ENCODE measurements at regions not wholly inside any gene's neighbourhood (a gene's known extent, or its start where the extent isn't known, plus 50 kb on each side); places are given as distances from the start of the nearest gene placed in this dataset.

DNA sequence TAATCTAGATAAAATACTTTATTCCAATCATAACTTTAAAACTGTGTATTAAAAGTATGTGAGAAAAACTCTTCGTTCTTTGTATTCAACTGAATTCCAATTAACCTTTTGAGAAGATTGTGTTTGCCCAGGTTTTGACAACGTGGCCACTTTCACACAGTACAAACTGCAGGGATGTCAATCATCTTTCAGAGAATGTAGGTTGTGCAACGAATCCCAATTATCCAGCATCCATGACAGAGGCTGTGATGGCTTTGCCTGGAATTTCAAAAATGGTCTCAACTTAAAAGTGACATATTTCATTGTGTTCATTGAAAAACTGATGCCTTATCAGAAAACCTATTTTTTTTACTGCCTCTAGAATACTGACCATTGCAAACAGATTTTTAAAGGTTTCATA is 615.1 kb upstream of the KCNMB2 start:
- no peak overlapping the region for H2AK5ac ChIP-seq (ENCODE audit: low read depth, low read length)
- no peak overlapping the region for H4K91ac ChIP-seq (replicated peaks; ENCODE audit: insufficient read length, low read length)
- no peak overlapping the region for H3K23ac ChIP-seq (ENCODE audit: insufficient read length)
- H3K4me1 ChIP-seq (replicated peaks in 1 of 4; ENCODE audit: control insufficient read depth in 3 of 4, insufficient read depth in 4 of 4, low read length in 3 of 4), result no peaks in the 10 kb centered on the region
- FAIRE-seq, result no peak
- H4K20me1 ChIP-seq (replicated peaks in 1 of 2; ENCODE audit: control insufficient read depth in 1 of 2, insufficient read depth in 2 of 2, low read length in 2 of 2), result no peaks in the 10 kb centered on the region
- no peak overlapping the region for H4K8ac ChIP-seq (ENCODE audit: extremely low read depth, insufficient read depth, low read length)
- H3K4me3 ChIP-seq (ENCODE audit: extremely low read depth in 1 of 4, insufficient read depth in 2 of 4, low read depth in 3 of 4, low read length in 4 of 4), result no peak overlapping the region
- CTCF ChIA-PET (ENCODE audit: partially characterized antibody), result no interaction called here
- no peak overlapping the region for H3K4me2 ChIP-seq (ENCODE audit: insufficient read depth in 1 of 2, low read depth in 2 of 2, low read length in 2 of 2)
- 91% methylated on average over 3 of the region's 3 CpGs; no CpG with 5 or more reads in 1 of the 2 experiments for WGBS, 2 experiments (ENCODE audit: extremely low coverage in 1 of 2, insufficient coverage in 1 of 2, insufficient read length in 1 of 2, insufficient replicate concordance in 2 of 2, low coverage in 1 of 2, low lambda C conversion rate in 2 of 2, missing lambda C conversion rate in 1 of 2)
- no peak overlapping the region for H2BK12ac ChIP-seq (ENCODE audit: low read depth, low read length)
- H2BK20ac ChIP-seq (ENCODE audit: low read length), result no peak overlapping the region
- no peak overlapping the region for H2BK15ac ChIP-seq (ENCODE audit: low read length)
- no peaks in the 10 kb centered on the region for H3K79me1 ChIP-seq (ENCODE audit: low read depth, low read length)
- H3K79me2 ChIP-seq (ENCODE audit: control insufficient read depth in 1 of 2, insufficient read depth in 2 of 2, low read length in 2 of 2), result no peaks in the 10 kb centered on the region
- DNase-seq (ENCODE audit: low read depth in 1 of 2, low spot score in 2 of 2), result no peak
- H3K14ac ChIP-seq (ENCODE audit: insufficient read length), result no peak overlapping the region
- H3K9ac ChIP-seq (replicated peaks in 1 of 4; ENCODE audit: extremely low read depth in 1 of 4, low read depth in 3 of 4, low read length in 3 of 4), result no peak overlapping the region
- H2BK120ac ChIP-seq (replicated peaks; ENCODE audit: low read depth, low read length), result no peak overlapping the region
- H3K9me3 ChIP-seq (ENCODE audit: insufficient read depth in 2 of 2, low read depth in 1 of 2, low read length in 1 of 2), result no peaks in the 10 kb centered on the region
- no peak overlapping the region for H3K56ac ChIP-seq (replicated peaks; ENCODE audit: insufficient read length, low read depth, low read length)
- no peak overlapping the region for H4K5ac ChIP-seq (ENCODE audit: insufficient read length, low read depth, low read length)
- no peaks in the 10 kb centered on the region for H3K23me2 ChIP-seq (ENCODE audit: low read depth, low read length)
- no peaks in the 10 kb centered on the region for H3K27me3 ChIP-seq (replicated peaks in 1 of 4; ENCODE audit: control insufficient read depth in 3 of 4, extremely low read depth in 1 of 4, insufficient read depth in 3 of 4, low read length in 3 of 4)
- H3K36me3 ChIP-seq (ENCODE audit: control insufficient read depth in 2 of 4, insufficient read depth in 4 of 4, low read length in 3 of 4), result no peaks in the 10 kb centered on the region
- H2AFZ ChIP-seq (ENCODE audit: low read length), result no peak overlapping the region
- POLR2A ChIA-PET (ENCODE audit: partially characterized antibody), result no interaction called here
- H3K4ac ChIP-seq (replicated peaks; ENCODE audit: insufficient read length, low read depth, low read length), result no peak overlapping the region
- H3K27ac ChIP-seq (ENCODE audit: low read depth, low read length), result no peak overlapping the region
- H3K18ac ChIP-seq (ENCODE audit: extremely low read depth, low read length), result no peak overlapping the region
- no peak overlapping the region for H2BK5ac ChIP-seq (ENCODE audit: low read depth, low read length)
- TF ChIP-seq, protein P1, sequence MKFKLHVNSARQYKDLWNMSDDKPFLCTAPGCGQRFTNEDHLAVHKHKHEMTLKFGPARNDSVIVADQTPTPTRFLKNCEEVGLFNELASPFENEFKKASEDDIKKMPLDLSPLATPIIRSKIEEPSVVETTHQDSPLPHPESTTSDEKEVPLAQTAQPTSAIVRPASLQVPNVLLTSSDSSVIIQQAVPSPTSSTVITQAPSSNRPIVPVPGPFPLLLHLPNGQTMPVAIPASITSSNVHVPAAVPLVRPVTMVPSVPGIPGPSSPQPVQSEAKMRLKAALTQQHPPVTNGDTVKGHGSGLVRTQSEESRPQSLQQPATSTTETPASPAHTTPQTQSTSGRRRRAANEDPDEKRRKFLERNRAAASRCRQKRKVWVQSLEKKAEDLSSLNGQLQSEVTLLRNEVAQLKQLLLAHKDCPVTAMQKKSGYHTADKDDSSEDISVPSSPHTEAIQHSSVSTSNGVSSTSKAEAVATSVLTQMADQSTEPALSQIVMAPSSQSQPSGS (IDR thresholded peaks at IDR 0.05; ENCODE audit: low read length), result no peak
- TF ChIP-seq TBP (IDR thresholded peaks at IDR 0.05; ENCODE audit: low read depth, low read length), result no peak
- TF ChIP-seq BRCA1 (IDR thresholded peaks at IDR 0.05; ENCODE audit: low read depth, low read length), result no peak
- TF ChIP-seq ATF3 (IDR thresholded peaks at IDR 0.05; ENCODE audit: insufficient read depth, low read depth, low read length), result no peak
- no peak for TF ChIP-seq BCL11A (IDR thresholded peaks at IDR 0.05; ENCODE audit: low read depth in 2 of 2, low read length in 2 of 2)
- TF ChIP-seq RNF2 (IDR thresholded peaks at IDR 0.05; ENCODE audit: borderline replicate concordance, low read depth, low read length, missing control alignments, poor library complexity, severe bottlenecking), result no peak
- no peak for TF ChIP-seq FOSL1 (IDR thresholded peaks at IDR 0.05; ENCODE audit: insufficient read depth, low read depth, low read length)
- TF ChIP-seq PHF8 (conservative IDR thresholded peaks at IDR 0.05; ENCODE audit: low read depth, low read length), result no peak
- no peak for TF ChIP-seq MAFK (IDR thresholded peaks at IDR 0.05; ENCODE audit: low read depth, low read length)
- TF ChIP-seq POU5F1 (IDR thresholded peaks at IDR 0.05; ENCODE audit: low read depth, low read length), result no peak
- no peak for TF ChIP-seq HDAC6 (IDR thresholded peaks at IDR 0.05; ENCODE audit: low read depth, low read length)
- TF ChIP-seq CBX5 (IDR thresholded peaks at IDR 0.05; ENCODE audit: low read depth, low read length), result no peak
- TF ChIP-seq SIX5 (IDR thresholded peaks at IDR 0.05; ENCODE audit: low read depth, low read length), result no peak
